GM10266 (cell line): ENCODE measurements at regions not wholly inside any gene's neighbourhood (a gene's known extent, or its start where the extent isn't known, plus 50 kb on each side); places are given as distances from the start of the nearest gene placed in this dataset.

Experiments
- DNase-seq: peaks from one replicate; pipeline ENCODE4 v3.0.0; 2012; ENCODE audit errors: extremely low spot score
- TF ChIP-seq, protein P1 (sequence below): IDR thresholded peaks from 2 replicates; pipeline ENCODE4 v1.5.1; 2012; ENCODE audit warnings: mild to moderate bottlenecking, low read depth; ENCODE audit not compliant: control insufficient read depth, insufficient read depth; ENCODE audit errors: missing control alignments

DNA sequence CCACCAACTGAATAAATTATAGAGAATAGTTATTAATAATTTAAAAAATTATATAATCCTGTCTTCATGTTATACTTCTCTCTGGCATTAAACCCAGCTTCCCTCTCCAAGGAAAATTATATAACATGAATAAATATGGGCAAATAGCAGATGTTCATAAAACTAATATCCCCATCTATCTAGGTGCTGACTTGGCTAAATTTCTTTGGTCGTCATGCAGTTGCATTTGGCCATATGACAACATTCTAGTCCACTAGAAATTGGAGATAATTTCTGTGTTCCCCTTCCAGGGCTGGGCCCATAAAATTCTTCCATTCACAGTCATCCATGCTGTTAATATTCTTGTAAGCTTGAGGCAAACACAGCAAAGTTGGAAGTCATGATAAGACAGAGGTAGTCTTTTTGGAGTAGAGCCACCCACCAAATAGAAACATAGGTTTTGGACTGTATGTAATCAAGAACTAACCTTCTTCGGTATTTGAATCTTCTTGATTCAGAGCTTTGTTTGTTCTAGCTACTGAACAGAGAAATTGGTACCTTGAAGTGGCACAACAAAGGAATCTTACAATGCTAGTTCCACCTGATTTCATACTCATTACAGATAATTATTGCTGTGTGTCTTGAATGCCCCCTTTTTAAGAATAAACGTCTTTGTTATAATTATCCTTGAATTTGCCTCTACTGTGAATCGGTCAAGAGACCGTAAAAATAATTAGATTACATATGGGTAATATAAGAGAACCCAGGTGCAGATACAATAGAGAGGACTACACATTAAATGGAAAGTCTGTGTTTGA lies 678.5 kb upstream of the PCDH20 start:
- DNase-seq: no peak
- TF ChIP-seq, protein P1, sequence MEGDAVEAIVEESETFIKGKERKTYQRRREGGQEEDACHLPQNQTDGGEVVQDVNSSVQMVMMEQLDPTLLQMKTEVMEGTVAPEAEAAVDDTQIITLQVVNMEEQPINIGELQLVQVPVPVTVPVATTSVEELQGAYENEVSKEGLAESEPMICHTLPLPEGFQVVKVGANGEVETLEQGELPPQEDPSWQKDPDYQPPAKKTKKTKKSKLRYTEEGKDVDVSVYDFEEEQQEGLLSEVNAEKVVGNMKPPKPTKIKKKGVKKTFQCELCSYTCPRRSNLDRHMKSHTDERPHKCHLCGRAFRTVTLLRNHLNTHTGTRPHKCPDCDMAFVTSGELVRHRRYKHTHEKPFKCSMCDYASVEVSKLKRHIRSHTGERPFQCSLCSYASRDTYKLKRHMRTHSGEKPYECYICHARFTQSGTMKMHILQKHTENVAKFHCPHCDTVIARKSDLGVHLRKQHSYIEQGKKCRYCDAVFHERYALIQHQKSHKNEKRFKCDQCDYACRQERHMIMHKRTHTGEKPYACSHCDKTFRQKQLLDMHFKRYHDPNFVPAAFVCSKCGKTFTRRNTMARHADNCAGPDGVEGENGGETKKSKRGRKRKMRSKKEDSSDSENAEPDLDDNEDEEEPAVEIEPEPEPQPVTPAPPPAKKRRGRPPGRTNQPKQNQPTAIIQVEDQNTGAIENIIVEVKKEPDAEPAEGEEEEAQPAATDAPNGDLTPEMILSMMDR: no peak

DNA sequence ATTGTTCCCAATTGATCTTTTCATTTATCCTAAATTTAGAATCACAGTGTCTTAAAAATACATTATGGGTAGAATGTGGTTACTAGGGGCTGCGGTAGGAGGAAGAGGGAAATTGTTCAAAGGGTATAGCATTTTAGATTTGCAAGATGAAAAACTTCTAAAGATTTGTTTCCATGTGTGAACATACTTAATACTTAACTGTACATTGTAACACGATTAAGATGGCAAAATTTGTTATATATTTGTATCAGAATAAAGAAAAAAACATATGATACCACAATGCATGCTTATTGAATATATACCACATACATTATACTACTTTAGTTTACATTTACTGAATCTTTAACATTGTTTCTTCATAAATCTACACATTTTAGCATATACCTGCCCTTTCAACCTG lies 677.3 kb upstream of the PCDH20 start:
- TF ChIP-seq, protein P1: no peak
- DNase-seq: no peak

DNA sequence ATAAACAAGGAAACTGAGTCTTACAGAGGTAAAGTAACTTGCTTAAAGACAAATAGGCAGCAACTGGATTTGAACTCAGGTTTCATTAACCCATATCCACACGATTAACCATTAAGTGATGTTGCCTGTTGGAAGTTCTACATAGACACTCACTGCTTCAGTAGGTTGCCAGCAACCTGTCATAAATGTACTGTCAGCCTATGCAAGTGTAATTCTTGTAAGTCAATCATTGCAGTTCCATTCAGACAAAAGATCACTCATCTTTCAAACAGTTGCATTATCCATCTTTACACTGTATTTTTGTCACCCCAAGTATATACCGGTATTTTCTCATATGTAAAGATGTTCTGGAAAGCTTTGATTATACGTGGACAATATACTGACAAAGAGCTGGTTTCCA lies 676.9 kb upstream of the PCDH20 start:
- DNase-seq: no peak
- TF ChIP-seq, protein P1: no peak

DNA sequence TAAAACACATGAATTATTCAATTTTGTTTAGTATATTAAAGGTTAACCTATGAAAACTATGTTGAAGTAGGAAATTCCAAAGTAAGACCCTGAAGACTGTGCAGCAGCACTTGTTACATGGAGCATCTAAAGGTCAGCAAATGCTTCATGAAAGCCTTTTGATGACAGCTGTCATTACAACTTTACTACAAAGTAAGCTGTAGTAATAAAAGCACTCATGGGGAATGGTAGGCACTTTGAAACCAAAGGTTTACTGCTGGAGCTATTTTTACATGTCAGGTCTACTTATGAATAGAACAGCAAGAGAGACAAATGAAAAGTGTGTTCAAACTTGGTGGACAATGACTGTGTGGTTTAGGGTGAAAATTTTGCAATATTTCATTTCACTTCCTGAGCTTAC lies 672.5 kb upstream of the PCDH20 start:
- TF ChIP-seq, protein P1: no peak
- DNase-seq: no peak

DNA sequence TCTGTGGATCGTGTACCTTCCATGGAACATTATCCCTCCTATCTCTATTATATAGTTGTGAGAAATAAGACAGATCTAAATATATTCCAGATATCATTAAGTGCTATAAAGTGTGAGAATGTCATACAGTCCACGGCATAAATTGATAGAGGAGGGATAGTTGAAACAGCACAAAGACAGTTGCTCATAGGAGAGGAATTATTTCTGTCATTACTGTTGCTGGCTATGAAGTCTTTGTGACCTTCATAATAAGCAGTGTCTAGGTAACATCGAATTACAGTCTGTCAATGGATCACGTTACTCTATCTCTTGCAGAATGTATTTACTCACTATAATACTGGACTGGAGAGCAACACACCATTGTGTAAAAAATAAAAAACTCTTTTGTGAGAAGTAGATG lies 671.5 kb upstream of the PCDH20 start:
- TF ChIP-seq, protein P1: no peak
- DNase-seq: no peak

DNA sequence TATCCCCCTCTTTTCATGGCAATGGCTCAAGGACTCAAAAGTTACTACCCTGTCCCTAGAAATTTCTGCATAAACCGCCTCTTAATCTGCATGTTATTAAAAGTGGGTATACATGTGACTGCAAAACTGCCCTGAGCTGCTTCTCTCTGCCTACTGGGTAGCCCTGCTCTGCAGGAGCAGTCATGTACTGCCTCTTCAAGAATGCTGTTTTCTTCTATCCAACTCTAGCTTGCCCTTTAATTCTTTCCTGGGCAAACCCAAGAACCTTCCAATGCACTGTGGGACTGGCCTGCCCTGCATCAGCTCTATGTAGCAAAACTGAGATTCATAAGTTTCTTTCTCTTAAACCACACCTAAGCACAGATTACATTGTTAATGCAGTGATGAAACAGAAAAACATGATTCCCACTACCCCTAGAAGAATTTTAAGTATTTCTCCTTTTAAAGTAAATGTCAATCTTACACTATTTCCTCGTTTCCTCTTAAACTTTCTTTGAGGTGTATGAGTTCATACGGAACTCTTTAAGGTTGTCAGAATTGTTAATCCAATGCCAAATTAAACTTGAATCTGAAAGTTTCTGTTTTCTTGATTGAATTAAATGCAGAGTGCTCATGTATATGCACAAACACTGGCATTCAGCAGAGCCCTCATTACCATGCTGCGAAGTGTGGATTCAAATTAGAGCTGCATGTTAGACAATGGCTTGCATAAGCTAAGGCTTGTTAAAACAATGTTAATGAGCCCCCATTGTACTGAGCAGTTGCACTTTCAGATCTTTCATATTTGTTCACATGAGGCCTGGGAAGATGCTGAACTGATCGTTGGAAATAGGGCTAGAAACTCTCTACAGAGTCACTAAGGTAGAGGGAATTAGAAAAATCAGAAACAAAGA lies 669.9 kb upstream of the PCDH20 start:
- TF ChIP-seq, protein P1: no peak
- DNase-seq: no peak

DNA sequence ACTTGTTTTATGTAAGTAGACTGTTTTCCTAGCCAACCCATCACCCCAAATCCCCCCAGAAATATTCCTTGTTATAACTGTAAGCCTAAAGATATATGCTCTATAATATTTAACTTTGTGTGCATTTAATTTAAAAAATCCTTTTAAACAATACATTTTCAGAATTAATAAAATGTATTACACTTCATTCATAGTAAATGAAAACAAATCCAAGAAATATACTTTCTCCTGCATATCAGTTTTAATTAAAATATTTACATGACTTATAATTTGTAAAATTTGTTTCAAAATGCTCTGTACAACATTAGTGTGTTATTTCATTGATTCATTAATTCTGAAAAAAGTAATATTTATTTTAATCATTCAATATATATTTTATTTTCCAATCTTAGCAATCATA lies 669.1 kb upstream of the PCDH20 start:
- no peak for DNase-seq
- TF ChIP-seq, protein P1: no peak
